ENCODE measurements at regions not wholly inside any gene's neighbourhood (a gene's known extent, or its start where the extent isn't known, plus 50 kb on each side); places are given as distances from the start of the nearest gene placed in this dataset.

DNA sequence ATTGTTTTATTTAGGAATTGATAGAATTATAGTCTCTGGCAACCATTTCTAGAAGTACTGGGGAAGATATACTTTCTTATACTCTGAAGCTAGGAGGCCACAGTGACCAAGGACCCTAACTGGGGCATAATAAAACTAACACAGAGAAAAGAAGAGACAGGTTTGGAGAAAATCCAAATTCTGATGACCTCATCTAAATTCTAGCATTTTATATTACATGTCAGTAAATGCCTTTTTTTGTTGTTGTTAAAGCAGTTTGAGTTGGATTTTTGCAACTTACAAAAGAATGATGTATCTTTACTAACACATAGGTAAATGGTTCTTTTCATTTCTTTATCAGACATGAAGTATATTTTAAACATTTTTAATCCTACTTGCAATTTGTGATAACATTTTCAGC, 933.3 kb downstream of the TMTC2 start:
- Histone ChIP-seq H3K27me3 (ENCODE audit: control insufficient read depth in 3 of 3, insufficient read depth in 3 of 3, low read depth in 1 of 3, low read length in 3 of 3) (no peaks in the 10 kb centered on the region), H3K23ac (ENCODE audit: low read depth, low read length, poor library complexity) (no peak overlapping the region), H2AFZ (ENCODE audit: low read length) (no peak overlapping the region), H2BK120ac (ENCODE audit: low read depth, low read length) (no peak overlapping the region), H3K27ac (replicated peaks; ENCODE audit: low read length) (no peak overlapping the region), H2AK5ac (ENCODE audit: low read depth, low read length) (no peak overlapping the region), H3K9me3 (replicated peaks in 1 of 2; ENCODE audit: control insufficient read depth in 2 of 2, insufficient read depth in 1 of 2, low read depth in 1 of 2, low read length in 2 of 2) (peaks cover 0 to 8% of the 10 kb centered on the region in 2 donors), H3K18ac (ENCODE audit: low read length) (no peak overlapping the region), H3K4me1 (ENCODE audit: control insufficient read depth in 2 of 2, insufficient read depth in 1 of 2, low read depth in 1 of 2, low read length in 2 of 2) (no peaks in the 10 kb centered on the region), H3K4ac (ENCODE audit: low read length) (no peak overlapping the region), H3K79me1 (ENCODE audit: low read depth, low read length) (no peaks in the 10 kb centered on the region), H2BK15ac (ENCODE audit: low read length) (no peak overlapping the region), H3K4me2 (ENCODE audit: insufficient read depth, low read length, poor library complexity, severe bottlenecking) (no peak overlapping the region), H4K91ac (ENCODE audit: low read depth, low read length, poor library complexity) (no peak overlapping the region), H2BK5ac (ENCODE audit: low read length) (no peak overlapping the region), H4K8ac (ENCODE audit: low read depth, low read length) (no peak overlapping the region), H3K14ac (ENCODE audit: low read length) (no peak overlapping the region), H3K36me3 (replicated peaks in 1 of 2; ENCODE audit: control insufficient read depth in 2 of 2, insufficient read depth in 2 of 2, low read length in 2 of 2) (no peaks in the 10 kb centered on the region), H3K4me3 (ENCODE audit: low read length in 2 of 2) (no peak overlapping the region), H3K9ac (ENCODE audit: low read depth, low read length, poor library complexity) (no peak overlapping the region), H2BK12ac (ENCODE audit: low read length) (no peak overlapping the region)
- DNase-seq (ENCODE audit: low spot score): no peak

- Histone ChIP-seq H3K79me1 (ENCODE audit: low read depth, low read length) (no peaks in the 10 kb centered on the region), H3K9me3 (replicated peaks in 1 of 2; ENCODE audit: control insufficient read depth in 2 of 2, insufficient read depth in 1 of 2, low read depth in 1 of 2, low read length in 2 of 2) (peaks cover 0 to 10% of the 10 kb centered on the region in 2 donors), H2AFZ (ENCODE audit: low read length) (no peak overlapping the region), H3K4me3 (ENCODE audit: low read length in 2 of 2) (no peak overlapping the region), H3K14ac (ENCODE audit: low read length) (no peak overlapping the region), H4K8ac (ENCODE audit: low read depth, low read length) (no peak overlapping the region), H3K4ac (ENCODE audit: low read length) (no peak overlapping the region), H2BK120ac (ENCODE audit: low read depth, low read length) (no peak overlapping the region), H3K36me3 (replicated peaks in 1 of 2; ENCODE audit: control insufficient read depth in 2 of 2, insufficient read depth in 2 of 2, low read length in 2 of 2) (no peaks in the 10 kb centered on the region), H3K4me2 (ENCODE audit: insufficient read depth, low read length, poor library complexity, severe bottlenecking) (no peak overlapping the region), H2BK5ac (ENCODE audit: low read length) (no peak overlapping the region), H4K91ac (ENCODE audit: low read depth, low read length, poor library complexity) (no peak overlapping the region), H2AK5ac (ENCODE audit: low read depth, low read length) (no peak overlapping the region), H3K27me3 (ENCODE audit: control insufficient read depth in 3 of 3, insufficient read depth in 3 of 3, low read depth in 1 of 3, low read length in 3 of 3) (no peaks in the 10 kb centered on the region), H3K9ac (ENCODE audit: low read depth, low read length, poor library complexity) (no peak overlapping the region), H2BK12ac (ENCODE audit: low read length) (no peak overlapping the region), H2BK15ac (ENCODE audit: low read length) (no peak overlapping the region), H3K4me1 (ENCODE audit: control insufficient read depth in 2 of 2, insufficient read depth in 1 of 2, low read depth in 1 of 2, low read length in 2 of 2) (no peaks in the 10 kb centered on the region), H3K18ac (ENCODE audit: low read length) (no peak overlapping the region), H3K27ac (replicated peaks; ENCODE audit: low read length) (no peak overlapping the region), H3K23ac (ENCODE audit: low read depth, low read length, poor library complexity) (no peak overlapping the region)
- no peak for DNase-seq (ENCODE audit: low spot score)
- no CpG with 5 or more reads among the region's 1 CpG for WGBS, 2 donors (ENCODE audit: extremely low coverage in 2 of 2, insufficient read length in 2 of 2, insufficient replicate concordance in 1 of 2)
These were observed 928.4 kb downstream of the TMTC2 start for GRCh38 chr12:83615152-83615551.

DNA sequence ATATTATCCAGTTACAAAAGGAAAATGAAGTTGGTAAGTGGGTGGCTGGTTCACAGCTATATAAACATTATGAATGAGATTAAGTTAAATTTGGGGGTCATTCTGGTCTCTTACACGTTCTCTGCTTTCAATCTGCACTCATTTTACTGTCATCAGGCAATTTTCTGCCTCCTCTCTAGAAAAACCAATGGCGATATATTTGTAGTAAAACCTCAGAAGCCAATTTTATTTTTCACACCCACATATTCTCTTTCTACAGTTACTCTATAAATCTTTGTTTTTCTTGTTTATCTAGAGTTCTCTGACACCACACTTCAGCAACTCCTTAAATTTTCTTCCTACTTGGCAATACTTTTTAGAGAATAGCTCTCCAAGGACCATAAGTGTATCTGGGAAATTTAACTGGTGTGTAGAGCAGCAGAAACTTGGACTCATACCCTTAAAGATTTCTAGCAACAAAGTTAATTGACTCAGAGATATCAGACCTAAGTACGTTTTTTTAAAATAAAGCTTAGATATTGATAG, 926.9 kb downstream of the TMTC2 start:
- no CpG with 5 or more reads among the region's 3 CpGs for WGBS, 2 donors (ENCODE audit: extremely low coverage in 2 of 2, insufficient read length in 2 of 2, insufficient replicate concordance in 1 of 2)
- Histone ChIP-seq H2AK5ac (ENCODE audit: low read depth, low read length) (no peak overlapping the region), H3K4ac (ENCODE audit: low read length) (no peak overlapping the region), H2AFZ (ENCODE audit: low read length) (no peak overlapping the region), H2BK120ac (ENCODE audit: low read depth, low read length) (no peak overlapping the region), H3K9me3 (replicated peaks in 1 of 2; ENCODE audit: control insufficient read depth in 2 of 2, insufficient read depth in 1 of 2, low read depth in 1 of 2, low read length in 2 of 2) (peaks cover 0 to 10% of the 10 kb centered on the region in 2 donors), H2BK12ac (ENCODE audit: low read length) (no peak overlapping the region), H3K4me2 (ENCODE audit: insufficient read depth, low read length, poor library complexity, severe bottlenecking) (no peak overlapping the region), H3K14ac (ENCODE audit: low read length) (no peak overlapping the region), H3K9ac (ENCODE audit: low read depth, low read length, poor library complexity) (no peak overlapping the region), H3K27me3 (ENCODE audit: control insufficient read depth in 3 of 3, insufficient read depth in 3 of 3, low read depth in 1 of 3, low read length in 3 of 3) (no peaks in the 10 kb centered on the region), H4K91ac (ENCODE audit: low read depth, low read length, poor library complexity) (no peak overlapping the region), H3K18ac (ENCODE audit: low read length) (no peak overlapping the region), H4K8ac (ENCODE audit: low read depth, low read length) (no peak overlapping the region), H3K79me1 (ENCODE audit: low read depth, low read length) (no peaks in the 10 kb centered on the region), H3K27ac (replicated peaks; ENCODE audit: low read length) (no peak overlapping the region), H3K4me1 (ENCODE audit: control insufficient read depth in 2 of 2, insufficient read depth in 1 of 2, low read depth in 1 of 2, low read length in 2 of 2) (no peaks in the 10 kb centered on the region), H2BK5ac (ENCODE audit: low read length) (no peak overlapping the region), H3K36me3 (replicated peaks in 1 of 2; ENCODE audit: control insufficient read depth in 2 of 2, insufficient read depth in 2 of 2, low read length in 2 of 2) (no peaks in the 10 kb centered on the region), H3K23ac (ENCODE audit: low read depth, low read length, poor library complexity) (no peak overlapping the region), H2BK15ac (ENCODE audit: low read length) (no peak overlapping the region), H3K4me3 (ENCODE audit: low read length in 2 of 2) (no peak overlapping the region)
- DNase-seq (ENCODE audit: low spot score): no peak

DNA sequence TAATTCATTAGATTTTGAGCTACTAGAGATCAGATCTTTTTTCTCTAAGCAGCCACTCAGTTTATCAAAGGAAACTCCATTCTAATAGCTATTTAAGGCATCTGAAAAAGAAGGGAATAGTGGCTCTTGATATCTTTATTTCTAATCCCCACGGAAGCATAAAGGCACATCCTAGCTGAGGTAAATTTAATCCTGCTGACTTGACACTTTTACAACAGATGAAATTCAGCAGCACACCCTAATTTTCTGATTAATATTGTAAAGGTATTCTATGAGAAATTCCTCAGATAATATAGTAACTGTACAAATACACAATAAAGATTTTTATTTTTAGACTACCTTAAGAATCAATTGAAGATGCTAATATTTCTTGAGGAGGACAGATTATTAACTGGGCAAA, 916.4 kb downstream of the TMTC2 start:
- Histone ChIP-seq H2AK5ac (ENCODE audit: low read depth, low read length) (no peak overlapping the region), H3K23ac (ENCODE audit: low read depth, low read length, poor library complexity) (no peak overlapping the region), H3K27me3 (ENCODE audit: control insufficient read depth in 3 of 3, insufficient read depth in 3 of 3, low read depth in 1 of 3, low read length in 3 of 3) (no peaks in the 10 kb centered on the region), H3K4me2 (ENCODE audit: insufficient read depth, low read length, poor library complexity, severe bottlenecking) (no peak overlapping the region), H3K36me3 (replicated peaks in 1 of 2; ENCODE audit: control insufficient read depth in 2 of 2, insufficient read depth in 2 of 2, low read length in 2 of 2) (no peaks in the 10 kb centered on the region), H2BK12ac (ENCODE audit: low read length) (no peak overlapping the region), H4K91ac (ENCODE audit: low read depth, low read length, poor library complexity) (no peak overlapping the region), H3K79me1 (ENCODE audit: low read depth, low read length) (no peaks in the 10 kb centered on the region), H3K9me3 (replicated peaks in 1 of 2; ENCODE audit: control insufficient read depth in 2 of 2, insufficient read depth in 1 of 2, low read depth in 1 of 2, low read length in 2 of 2) (peaks cover 0 to 3% of the 10 kb centered on the region in 2 donors), H3K9ac (ENCODE audit: low read depth, low read length, poor library complexity) (no peak overlapping the region), H2AFZ (ENCODE audit: low read length) (no peak overlapping the region), H4K8ac (ENCODE audit: low read depth, low read length) (no peak overlapping the region), H2BK5ac (ENCODE audit: low read length) (no peak overlapping the region), H3K4ac (ENCODE audit: low read length) (no peak overlapping the region), H3K18ac (ENCODE audit: low read length) (no peak overlapping the region), H2BK15ac (ENCODE audit: low read length) (no peak overlapping the region), H3K4me1 (ENCODE audit: control insufficient read depth in 2 of 2, insufficient read depth in 1 of 2, low read depth in 1 of 2, low read length in 2 of 2) (no peaks in the 10 kb centered on the region), H3K4me3 (ENCODE audit: low read length in 2 of 2) (no peak overlapping the region), H3K14ac (ENCODE audit: low read length) (no peak overlapping the region), H2BK120ac (ENCODE audit: low read depth, low read length) (no peak overlapping the region), H3K27ac (replicated peaks; ENCODE audit: low read length) (no peak overlapping the region)
- no peak for DNase-seq (ENCODE audit: low spot score)
- WGBS, 2 donors (ENCODE audit: extremely low coverage in 2 of 2, insufficient read length in 2 of 2, insufficient replicate concordance in 1 of 2): no CpG with 5 or more reads among the region's 1 CpG

Measured in neuronal stem cell (in vitro differentiated cells).